ENCODE measurements at regions not wholly inside any gene's neighbourhood (a gene's known extent, or its start where the extent isn't known, plus 50 kb on each side); places are given as distances from the start of the nearest gene placed in this dataset.

DNA sequence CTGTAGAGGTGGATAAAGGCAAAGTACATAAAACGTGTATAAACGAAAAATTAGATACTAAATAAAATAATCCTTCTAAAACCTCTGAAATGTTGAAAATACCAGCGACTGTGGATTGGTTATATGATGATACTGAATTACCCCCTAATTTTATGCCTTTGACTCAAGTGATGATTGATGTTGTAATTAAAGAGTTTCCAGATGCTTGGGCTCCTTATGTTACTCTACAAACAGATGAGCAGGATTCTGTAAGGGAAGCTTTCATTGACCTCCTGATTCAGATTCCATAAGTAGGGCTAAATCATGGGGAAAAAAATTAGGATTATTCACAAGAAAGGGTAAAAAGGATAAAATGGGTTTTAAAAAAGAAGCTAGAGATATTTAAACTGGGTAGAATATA lies 418.2 kb upstream of the SLC39A10 start:
- no peak for TF ChIP-seq POLR2AphosphoS5 (IDR thresholded peaks at IDR 0.05; ENCODE audit: low read depth, low read length)
- no peak for TF ChIP-seq TAF1 (IDR thresholded peaks at IDR 0.05; ENCODE audit: borderline replicate concordance, low read depth, low read length)
- TF ChIP-seq POLR2A (IDR thresholded peaks at IDR 0.05; ENCODE audit: low read depth, low read length) = no peak

All from GM12892 (cell line).